Activated CD4-positive, alpha-beta T cell treated with anti-CD3 and anti-CD28 coated beads for 4 hours (primary cell): ENCODE measurements at regions not wholly inside any gene's neighbourhood (a gene's known extent, or its start where the extent isn't known, plus 50 kb on each side); places are given as distances from the start of the nearest gene placed in this dataset.
"Not testable (repeated sequence)": the region's sequence is repeated elsewhere in the genome, so short reads cannot be mapped to it uniquely, and the experiment has no call there.

Source experiments
- DNase-seq, 2 donors: peaks; one replicate each; pipeline ENCODE4 v3.0.0-alpha.2; 2020

DNA sequence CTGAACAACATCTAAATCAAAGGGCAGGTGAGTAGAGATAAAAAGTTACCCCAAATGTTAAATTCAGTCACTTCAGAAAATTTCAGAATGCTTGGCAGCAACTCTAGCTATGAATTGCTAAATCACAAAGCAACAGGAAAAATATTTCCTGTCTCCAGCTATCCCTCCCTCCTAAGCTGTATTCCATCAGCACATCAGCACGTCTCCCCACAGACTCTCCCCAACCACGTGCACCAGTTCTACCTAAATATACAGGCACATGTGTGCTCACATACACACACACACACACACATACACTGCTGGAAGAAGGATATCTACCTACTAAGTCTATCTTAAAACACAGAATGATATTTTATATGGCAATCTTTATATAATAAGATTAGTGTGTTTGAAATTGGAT is 177.1 kb upstream of the ARHGEF26 start:
- no peak for DNase-seq

DNA sequence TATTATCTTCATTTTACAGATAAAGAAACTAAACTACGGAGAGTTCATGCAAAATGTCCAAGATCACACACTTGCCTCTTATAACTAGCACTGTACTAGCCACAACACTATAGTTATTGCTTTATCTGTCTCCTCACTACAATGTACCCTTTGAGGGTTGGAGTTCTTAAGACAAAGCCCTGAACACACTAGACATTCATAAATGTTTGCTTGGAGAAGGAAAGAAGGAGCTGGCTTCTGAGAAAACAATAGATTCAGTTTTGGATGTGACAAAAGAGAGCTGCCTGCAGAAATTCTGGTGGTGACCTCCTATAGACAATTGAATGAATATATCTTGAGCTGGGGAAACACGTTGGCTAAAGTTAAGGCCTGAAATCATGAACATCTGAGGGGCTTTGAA is 169.9 kb upstream of the ARHGEF26 start:
- DNase-seq: no peak

DNA sequence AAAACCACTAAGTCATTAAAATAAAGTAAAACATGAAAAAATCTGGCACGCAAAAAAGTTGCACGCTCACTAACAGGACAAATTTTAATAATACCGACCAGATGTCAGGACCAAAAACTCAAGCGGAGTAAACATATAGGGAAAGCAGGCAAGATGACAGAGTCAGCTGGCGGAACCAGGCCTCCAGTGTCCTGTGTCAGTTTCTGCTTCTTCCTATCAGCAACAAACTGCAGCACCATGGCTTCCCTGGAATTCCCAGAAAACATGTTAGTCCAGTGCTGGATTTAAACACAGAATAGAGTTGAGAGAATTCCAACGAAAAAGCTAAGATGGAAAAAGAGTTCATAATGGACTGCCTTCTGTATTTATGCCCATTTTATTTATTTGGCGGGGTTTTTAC is 169.1 kb upstream of the ARHGEF26 start:
- DNase-seq: no peak

DNA sequence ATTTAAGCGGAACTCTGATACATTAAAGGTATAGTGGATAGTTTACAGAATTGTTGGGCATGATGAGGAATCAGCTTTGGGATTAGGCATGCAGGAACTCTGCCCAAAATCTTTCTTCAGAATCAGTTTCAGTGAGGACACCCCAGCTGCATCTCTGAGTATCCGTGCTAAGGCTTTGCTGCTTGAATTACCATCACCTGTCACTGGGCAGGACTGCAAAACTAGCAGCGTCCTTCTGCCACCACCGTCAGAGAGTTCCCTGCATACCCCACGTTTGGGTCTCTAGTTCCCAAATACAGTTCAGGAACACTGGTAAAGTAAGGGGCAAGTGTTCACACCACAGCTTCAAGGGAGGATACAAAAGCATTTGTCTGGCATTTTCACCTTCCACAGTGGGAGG is 164.6 kb upstream of the ARHGEF26 start:
- DNase-seq: no peak

DNA sequence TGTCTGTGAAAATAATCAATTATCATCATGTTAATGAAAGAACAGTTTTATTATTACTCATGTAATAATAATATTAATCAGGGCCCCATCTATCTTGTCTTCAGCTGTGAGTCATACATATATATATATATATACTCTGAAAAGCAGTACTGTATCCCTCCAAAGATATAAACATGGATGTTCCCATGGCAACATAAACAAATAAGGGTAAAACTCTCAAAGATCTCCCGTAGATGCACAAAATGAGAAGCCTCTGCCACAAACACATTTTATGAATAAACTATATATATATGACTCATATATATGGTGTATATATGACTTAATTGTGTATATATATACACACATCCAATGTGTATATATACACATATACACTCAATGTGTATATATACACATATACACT is 163.8 kb upstream of the ARHGEF26 start:
- DNase-seq: no peak

DNA sequence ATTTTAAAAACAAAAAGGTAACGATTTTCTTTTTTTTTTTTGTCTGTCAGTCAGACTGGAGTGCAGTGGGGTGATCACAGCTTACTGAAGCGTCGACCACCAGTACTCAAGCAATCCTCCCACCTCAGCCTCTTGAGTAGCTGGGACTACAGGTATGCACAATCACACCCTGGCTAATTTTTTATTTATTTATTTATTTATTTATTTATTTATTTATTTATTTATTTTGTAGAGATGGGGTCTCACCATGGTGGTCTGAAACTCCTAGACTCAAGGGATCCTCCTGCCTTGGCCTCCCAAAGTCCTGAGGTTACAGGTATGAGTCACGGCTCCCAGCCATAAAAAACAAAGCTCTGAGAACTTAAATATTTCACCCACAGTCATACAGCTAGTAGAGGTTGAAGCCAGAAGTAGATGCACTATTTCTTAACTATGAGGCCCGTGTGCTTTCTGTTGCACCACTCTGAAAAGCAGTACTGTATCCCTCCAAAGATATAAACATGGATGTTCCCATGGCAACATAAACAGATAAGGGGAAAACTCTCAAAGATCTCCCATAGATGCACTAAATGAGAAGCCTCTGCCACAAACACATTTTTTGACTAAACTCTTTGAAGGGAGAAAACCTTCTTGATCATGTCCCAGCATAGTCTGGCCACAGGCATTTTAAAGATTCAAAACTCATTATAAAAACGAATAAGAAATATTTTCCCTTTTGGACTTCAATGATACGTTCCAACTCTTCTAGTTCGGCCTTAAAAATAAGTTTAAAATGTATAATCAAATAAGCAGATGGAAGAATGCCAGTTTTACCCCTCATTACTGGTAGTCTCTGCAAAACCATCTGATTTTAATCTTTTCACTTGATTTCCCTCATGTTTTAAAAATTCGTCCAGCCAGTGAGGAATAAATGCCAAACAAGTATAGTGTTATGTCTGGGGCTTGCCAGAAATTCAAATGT is 162.3 kb upstream of the ARHGEF26 start:
- no peak for DNase-seq

DNA sequence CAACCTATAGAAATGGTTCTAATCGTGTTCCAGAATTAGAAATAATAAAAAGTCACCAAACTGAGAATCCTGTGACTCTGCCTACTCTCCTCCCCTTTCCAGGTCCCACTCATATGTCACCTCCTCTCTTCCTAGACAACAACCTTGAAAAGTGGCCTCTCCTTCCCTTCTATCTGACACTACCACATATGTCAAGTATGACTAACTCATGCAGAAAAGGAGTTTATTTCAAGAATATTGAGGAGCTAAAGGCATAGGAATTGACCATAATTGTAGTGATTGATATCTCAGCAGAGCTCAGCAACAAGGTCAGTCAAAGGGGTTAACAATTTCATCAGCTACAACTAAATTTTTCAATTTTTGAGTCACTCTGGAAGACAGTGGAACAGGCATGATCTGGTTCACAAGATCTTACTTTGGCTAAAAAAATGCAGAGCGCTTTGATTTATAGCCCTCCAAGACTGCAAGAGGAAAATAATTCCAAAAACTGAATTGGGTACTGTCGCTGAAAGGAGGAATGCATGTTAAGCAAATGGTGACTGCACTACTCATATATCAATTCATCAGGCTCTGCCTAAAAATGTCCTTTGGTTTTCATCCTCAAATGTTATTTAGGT is 160.6 kb upstream of the ARHGEF26 start:
- no peak for DNase-seq

DNA sequence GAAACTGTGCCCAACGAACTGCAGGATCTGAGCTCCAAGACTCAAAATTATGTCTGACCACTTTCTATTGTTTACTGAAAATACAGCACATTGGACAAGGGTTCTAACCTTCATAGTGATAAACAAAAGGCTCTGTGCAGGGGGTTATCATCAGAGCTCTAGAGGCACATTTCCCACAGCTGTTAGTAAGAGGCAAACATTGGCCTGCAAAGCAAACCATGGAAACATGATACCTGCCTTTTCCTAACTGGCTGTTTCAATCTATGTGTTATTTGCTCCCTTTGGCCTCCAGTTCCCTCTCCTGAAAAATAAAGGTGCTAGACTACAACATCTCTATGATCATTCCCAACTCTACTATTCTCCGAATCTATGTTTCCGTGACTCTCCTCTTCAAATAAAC is 159.7 kb upstream of the ARHGEF26 start:
- DNase-seq: no peak

DNA sequence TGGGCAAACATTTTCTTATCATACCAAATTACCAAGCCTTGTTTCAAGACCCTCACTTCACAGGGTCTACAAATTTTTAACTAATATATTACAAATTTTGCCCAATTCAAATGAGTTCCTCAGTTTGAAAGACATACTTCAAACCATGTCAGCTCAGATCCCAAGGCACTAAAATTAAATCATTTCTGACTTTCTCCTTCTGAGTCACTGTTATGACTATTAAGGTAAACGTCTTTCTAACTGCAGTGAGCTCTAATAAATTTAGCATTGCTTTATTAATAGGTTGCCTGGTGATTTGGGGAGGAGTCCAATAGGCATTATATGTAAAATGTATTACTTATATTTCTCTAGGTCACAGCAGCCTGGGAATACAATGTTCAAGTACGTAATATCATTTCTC is 158.2 kb upstream of the ARHGEF26 start:
- DNase-seq: no peak

DNA sequence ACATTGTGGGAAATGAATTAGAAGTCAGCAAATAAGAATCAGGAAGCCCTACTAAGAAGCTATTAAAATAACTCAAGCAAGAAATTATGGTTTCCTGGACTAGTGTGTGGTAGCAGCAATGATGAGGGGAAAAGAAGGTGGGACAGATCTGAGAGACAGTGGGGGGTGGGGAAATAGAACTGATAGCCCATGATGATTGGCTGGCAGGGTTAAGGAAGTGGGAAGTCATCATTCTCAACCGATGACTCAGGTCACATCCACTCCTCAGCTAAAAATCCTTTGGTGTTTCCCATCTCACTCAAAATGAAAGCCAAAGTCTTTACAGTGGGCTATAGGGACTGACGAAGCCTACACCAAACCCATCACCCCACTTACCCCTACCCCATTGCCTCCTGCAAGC is 153.9 kb upstream of the ARHGEF26 start:
- DNase-seq: no peak

DNA sequence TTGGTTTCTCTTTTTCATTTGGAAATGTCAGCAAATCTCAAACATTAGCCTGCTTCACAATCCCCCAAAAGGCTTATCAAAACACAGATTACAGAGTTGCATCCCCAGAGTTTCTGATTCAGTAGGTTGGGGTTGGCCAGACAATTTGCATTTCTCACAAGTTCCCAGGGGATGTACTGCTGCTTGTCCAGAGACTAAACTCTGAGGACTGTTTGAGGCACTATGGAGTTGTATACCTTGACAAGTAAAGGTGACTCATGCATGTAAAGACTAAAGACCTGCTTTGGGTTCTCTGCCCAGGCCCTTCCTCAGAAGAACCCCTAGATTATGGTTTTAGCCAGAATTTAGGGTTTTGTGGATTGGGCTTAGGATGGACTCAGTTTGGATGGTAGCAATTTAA is 151.1 kb upstream of the ARHGEF26 start:
- no peak for DNase-seq

DNA sequence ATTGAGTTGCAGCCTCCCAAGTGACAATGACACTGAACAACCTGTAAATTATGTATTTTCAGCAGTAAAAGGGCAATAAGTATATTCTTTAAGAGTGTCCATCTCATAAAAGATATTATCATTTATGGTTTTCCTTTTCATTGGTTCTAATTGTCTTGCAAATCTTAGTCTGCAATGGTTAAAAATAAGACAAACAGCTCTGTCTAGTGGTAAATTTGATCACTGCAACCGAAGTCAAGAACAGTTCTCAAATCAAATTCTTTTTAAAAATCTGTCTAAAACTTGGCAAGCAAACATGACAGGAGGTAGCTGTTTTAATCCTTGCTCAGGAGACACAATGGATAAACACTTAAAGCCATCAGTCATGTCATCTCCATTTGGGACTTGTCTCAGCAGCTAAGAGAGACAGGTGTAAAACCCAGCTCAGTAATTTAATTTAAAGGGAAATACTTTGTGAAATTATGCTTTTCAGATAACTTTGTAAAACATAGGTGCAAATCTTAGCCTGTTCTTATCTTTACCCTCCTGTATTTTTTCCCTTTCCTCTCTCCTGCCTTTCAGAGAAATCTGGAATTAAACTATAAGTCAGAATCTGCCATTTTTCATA is 150.3 kb upstream of the ARHGEF26 start:
- DNase-seq: no peak

DNA sequence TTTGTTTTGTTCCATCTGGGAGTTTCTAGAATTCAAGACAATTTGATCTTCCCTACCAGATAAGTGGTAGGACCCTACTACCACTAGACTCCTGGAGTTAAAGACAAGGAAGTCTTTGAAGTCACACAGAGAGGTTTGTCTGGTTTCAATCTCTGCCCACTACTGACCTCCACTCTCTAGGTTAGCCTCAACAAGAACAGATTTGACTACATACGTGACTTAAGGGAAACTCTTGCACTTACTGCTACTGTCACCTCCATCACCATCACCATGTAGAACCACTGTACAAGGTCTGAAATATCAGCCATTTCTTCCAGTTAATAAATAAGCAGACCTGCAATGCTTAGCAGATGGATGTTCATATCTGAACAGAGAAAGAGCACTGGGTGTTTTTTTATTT is 148.3 kb upstream of the ARHGEF26 start:
- no peak for DNase-seq

DNA sequence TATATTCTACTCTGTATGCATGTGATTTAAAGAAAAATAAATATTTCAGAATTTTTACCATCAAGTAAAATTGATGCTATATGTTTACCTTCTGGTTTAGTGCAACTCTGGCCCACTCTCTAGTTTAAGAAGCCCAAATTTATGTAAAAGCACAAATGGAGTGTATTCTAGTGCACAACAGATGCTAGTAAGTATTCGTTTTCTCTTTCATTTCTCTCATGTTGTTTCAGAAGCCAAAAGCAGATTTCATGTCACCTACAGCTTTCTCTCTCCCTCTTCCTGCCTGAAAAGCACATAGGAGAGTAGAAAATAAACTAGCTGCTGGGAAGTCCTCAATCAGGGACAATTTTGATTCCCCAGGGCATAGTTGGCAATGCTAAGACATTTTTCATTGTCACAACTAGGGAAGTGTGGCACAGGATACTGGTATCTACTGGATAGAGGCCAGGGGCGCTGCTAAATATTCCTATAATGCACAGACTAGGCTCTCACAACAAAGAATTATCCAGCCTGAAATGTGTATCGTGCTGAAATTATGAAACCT is 147.4 kb upstream of the ARHGEF26 start:
- DNase-seq: no peak

DNA sequence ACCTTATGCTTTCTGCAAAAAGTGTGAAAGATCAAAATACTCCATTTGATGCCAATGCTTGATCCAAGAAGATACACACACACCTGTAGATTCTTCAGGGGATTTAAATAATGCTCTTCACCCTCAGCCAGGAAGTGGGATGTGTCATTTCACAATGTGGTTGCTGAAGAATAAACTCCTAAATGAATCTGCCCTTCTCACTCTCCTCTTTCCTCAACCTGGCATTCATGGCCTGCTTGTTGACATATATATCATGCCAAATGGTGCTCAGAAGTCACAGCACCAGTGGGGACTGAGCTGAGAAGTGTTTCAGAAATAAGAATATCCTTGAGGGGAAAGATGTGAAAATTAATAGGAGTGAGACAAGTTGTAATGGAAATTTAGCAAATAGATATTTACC is 146.6 kb upstream of the ARHGEF26 start:
- DNase-seq: no peak

DNA sequence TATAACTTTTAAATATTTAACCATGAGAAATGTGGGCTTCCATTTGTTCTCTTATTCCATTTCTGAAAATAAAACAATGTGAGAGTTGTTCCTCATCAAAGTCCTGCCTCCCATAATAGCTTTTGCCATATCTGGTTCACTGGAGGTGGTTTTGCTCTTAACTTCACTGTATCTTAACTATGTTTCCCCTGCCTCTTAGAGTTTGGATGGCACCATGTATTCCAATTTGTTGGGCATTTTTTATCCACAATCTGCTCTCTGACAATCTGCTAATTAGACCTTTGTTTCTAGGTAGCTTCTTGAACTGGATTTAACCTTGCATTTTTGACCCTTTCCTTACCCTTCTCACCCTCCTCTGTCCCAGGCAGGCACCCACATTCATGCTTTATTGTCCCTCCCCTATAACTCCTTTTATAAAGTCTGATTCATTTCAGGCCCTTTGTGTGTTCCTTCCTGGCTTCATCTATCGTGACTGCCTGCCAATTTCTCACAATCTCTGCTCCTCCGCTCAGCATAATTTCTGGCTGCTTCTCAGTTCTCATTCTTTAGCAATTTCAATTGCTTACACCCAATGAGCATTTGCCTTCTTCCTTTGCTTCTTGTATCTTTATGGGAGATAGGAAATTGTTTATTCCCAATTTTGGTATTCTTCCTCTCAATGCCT is 144.2 kb upstream of the ARHGEF26 start:
- no peak for DNase-seq

DNA sequence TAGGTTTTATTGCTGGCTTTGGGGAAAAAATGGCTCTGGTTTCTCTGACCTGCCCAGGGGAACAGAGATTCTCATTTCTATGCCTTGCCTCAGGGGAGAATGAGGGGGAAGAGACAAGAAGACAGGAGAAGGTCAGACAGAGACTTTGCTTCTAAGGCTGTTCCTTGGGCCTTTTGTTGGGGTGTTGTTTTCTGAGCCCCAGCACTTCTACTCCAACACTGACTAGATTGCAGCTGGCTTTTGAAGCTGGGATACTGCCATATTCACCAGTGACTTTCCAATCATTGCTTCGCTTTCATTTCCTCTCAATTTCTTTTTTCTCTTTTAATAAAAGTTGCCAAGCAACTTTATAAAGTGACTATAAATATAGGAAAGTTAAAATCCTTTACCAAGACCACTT is 143.2 kb upstream of the ARHGEF26 start:
- DNase-seq: no peak

DNA sequence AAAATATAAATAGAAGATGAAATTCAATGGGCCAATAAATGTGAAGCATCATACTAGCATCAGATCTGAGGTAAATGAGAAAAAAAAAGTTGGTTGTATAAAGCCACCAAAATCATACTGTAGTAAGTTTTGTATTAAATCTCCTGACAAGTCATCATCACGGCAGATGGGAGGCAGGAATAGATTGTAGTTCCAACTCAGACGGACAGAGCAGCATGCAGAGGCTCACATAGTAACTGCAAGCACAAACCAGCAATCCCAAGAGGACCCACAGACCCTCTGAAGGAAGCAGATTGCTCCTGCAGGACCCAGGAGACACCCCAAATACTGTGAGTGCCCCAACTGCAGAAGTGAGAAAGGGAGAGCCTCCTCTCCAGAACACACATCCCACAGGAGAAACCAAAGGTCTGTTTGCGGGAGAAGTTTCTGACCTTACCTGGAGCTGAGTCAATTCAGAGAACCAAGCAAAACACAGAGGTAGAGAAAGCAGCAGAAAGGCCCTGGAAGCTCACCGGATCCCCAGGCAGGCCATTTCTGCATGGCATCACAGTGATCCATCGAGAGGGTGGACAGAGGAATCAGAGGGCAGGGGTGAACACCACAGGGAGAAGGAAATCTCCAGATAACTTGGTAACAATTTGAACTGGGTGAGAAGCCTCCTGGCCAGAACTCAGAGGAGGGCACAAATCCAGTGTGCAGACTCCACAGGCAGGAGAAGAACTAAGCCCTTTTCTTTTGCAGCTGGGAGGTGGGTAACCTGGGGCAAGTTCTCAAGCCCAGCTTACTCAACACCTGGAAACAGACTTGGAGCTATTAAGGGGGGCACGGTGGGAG is 141.6 kb upstream of the ARHGEF26 start:
- DNase-seq: no peak

DNA sequence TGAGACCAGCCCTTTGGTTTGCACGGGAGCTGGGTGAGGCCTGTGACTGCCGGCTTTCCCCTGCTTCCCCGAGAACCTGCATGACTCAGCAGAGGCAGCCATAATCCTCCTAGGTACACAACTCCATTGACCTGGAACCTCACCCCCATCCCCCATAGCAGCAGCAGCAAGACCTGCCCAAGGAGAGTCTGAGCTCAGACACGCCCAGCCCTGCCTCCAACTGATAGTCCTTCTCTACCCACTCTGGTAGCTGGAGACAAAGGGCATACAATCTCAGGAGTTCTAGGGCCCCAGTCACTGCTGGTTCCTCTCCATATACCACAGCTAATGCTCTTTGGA is 141.0 kb upstream of the ARHGEF26 start:
- no peak for DNase-seq

DNA sequence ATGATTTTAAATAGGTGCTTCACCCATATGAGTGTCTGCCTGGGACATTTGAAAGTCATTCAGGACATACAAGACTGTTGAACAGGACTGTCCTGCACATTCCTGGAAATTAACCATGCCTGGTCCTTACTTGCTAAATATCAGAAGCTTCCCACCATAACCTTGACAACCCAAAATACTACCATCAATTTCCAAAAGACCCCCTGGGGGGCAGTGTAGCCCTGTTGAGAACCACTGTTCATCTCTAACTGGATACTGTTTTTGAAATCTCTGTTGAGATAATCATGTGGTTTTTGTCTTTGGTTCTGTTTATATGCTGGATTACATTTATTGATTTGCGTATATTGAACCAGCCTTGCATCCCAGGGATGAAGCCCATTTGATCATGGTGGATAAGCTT is 123.8 kb upstream of the ARHGEF26 start:
- DNase-seq: not testable (repeated sequence)

DNA sequence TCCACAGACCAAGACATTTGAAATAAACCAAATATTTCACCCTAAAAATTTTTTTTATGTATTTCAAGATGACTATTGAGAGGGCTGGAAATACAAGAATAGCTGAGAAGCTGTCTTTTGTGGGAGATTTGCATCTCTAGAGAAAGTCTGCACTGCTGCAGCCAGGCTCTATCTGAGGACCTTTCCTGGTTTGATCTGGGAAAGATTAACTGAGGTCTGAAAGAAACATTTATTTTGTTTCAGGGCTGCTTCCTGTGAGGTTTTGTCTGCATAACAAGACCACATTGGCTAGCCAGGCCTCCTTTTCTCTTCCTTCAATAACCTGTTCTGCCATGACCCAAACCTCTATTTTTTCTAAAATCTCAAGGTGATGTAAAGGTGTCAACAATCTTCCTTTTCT is 117.5 kb upstream of the ARHGEF26 start:
- no peak for DNase-seq

DNA sequence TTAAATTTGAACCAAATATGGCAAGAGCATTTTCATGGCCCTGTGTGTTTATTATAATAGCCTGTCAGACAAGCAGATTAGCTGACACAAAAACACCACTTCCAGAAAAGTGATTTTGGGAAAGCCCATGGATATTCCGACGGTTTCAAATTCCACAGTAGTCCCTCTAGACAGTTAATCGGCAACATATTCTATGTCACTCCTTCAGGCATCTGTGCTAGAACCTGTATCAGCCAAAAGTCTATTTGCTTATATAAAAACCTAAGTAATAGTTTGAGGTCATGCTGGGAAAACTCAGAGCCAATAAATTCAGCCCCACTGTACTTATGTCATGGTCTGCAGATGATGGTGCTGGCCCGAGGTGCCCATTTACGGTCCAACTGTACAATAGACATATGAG is 110.2 kb upstream of the ARHGEF26 start:
- DNase-seq: no peak

DNA sequence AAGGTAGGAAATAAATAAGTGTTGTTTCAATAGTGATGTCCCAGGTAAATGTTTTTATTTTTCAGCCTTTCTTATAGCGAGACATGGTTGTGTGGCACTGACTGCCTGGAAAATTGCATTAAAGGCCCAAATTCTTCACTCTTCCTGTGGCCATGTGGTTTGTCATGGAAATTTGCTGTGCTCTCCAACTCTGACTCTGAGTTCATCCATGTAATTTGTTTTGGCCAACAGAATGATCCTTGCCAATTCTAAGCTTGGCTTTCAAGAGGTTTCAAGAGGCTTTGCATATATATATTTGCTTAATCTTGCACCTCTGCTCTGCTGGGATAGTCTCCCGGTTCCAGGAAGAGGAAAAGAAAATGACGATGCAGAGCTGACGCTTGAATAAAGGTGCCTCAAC is 107.5 kb upstream of the ARHGEF26 start:
- no peak for DNase-seq
